ENCODE measurements at regions not wholly inside any gene's neighbourhood (a gene's known extent, or its start where the extent isn't known, plus 50 kb on each side); places are given as distances from the start of the nearest gene placed in this dataset.

DNA sequence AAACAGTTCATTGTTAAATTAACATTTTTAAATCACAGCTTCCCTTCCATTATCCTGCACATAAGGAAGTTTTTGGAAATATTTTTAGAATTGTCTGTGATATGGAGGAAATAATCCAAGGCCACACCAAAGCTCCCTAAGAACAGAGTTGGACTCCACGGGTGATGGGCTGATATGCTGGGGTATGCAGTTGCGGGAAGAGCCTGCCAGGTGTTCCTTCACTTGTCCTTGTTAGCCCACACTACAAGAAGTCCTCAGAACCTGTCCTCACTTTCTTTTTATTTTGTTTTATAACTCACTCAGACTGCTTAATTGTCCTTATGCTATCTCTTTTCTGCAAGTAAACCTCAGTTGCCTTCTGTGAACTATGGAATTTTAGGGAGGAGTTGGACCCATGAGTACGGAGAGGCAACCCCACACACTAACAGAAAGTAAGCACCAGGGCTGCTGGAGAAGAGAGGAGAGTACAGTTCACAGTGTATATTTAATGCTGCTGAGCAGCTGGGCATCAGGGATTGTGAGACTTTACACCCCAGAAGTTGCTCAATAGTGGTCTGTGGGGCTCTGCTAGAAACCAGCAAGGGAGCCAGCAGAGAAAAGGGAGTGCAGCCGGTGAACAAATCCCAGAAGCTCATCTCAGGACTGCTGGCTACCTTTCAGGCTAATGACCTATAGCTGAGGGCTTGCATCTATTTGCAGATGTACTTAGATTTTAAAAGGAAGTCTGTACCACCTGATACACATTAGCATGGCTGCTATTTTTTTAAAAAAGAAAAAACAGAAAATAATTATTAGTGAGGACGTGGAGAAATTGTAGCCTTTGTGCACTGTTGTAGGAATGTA, 64.6 kb upstream of the FOXN2 start:
- TF ChIP-seq, protein P1, sequence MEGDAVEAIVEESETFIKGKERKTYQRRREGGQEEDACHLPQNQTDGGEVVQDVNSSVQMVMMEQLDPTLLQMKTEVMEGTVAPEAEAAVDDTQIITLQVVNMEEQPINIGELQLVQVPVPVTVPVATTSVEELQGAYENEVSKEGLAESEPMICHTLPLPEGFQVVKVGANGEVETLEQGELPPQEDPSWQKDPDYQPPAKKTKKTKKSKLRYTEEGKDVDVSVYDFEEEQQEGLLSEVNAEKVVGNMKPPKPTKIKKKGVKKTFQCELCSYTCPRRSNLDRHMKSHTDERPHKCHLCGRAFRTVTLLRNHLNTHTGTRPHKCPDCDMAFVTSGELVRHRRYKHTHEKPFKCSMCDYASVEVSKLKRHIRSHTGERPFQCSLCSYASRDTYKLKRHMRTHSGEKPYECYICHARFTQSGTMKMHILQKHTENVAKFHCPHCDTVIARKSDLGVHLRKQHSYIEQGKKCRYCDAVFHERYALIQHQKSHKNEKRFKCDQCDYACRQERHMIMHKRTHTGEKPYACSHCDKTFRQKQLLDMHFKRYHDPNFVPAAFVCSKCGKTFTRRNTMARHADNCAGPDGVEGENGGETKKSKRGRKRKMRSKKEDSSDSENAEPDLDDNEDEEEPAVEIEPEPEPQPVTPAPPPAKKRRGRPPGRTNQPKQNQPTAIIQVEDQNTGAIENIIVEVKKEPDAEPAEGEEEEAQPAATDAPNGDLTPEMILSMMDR (conservative IDR thresholded peaks at IDR 0.05 in 1 of 2, IDR thresholded peaks at IDR 0.05 in 1 of 2; ENCODE audit: low read depth in 1 of 2, low read length in 2 of 2) = no peak
- no peak for TF ChIP-seq EZH2 (IDR thresholded peaks at IDR 0.05; ENCODE audit: low read length, missing control alignments)
